Hepatocyte (in vitro differentiated cells): ENCODE measurements at regions not wholly inside any gene's neighbourhood (a gene's known extent, or its start where the extent isn't known, plus 50 kb on each side); places are given as distances from the start of the nearest gene placed in this dataset.

Source experiments
- DNase-seq: peaks from one replicate; pipeline ENCODE4 v3.0.0-alpha.2; 2016; ENCODE audit warnings: low spot score
- H2AFZ ChIP-seq: fragments of 200-600 bp; sonication (generic); 2 replicates; pipeline ENCODE4 v1.6.0; 2016; ENCODE audit warnings: antibody characterized with exemption, mild to moderate bottlenecking
- H3K27ac ChIP-seq: fragments of 200-600 bp; sonication (generic); 2 replicates; pipeline ENCODE4 v1.5.1; 2016; ENCODE audit warnings: mild to moderate bottlenecking
- H3K27me3 ChIP-seq: fragments of 200-600 bp; sonication (generic); 2 replicates; pipeline ENCODE4 v1.6.1; 2016
- H3K36me3 ChIP-seq: fragments of 200-600 bp; sonication (generic); replicated peaks from 2 replicates; pipeline ENCODE4 v1.5.1; 2016; ENCODE audit warnings: low read depth; ENCODE audit not compliant: insufficient read depth
- H3K4me1 ChIP-seq: fragments of 200-600 bp; sonication (generic); 2 replicates; pipeline ENCODE4 v1.5.1; 2016; ENCODE audit warnings: mild to moderate bottlenecking, moderate library complexity; ENCODE audit not compliant: insufficient read depth
- H3K4me2 ChIP-seq: fragments of 200-600 bp; sonication (generic); 2 replicates; pipeline ENCODE4 v1.6.0; 2016
- H3K4me3 ChIP-seq: fragments of 200-600 bp; sonication (generic); 2 replicates; pipeline ENCODE4 v1.5.1; 2016; ENCODE audit warnings: mild to moderate bottlenecking
- H3K79me2 ChIP-seq: fragments of 200-600 bp; sonication (generic); 2 replicates; pipeline ENCODE4 v1.6.0; 2017; ENCODE audit warnings: mild to moderate bottlenecking
- H3K9me2 ChIP-seq: fragments of 200-600 bp; sonication (generic); replicated peaks from 2 replicates; pipeline ENCODE4 v1.6.0; 2017; ENCODE audit warnings: mild to moderate bottlenecking; ENCODE audit not compliant: insufficient read depth
- H3K9me3 ChIP-seq: fragments of 200-600 bp; sonication (generic); 2 replicates; pipeline ENCODE4 v1.5.1; 2016; ENCODE audit warnings: low read depth, mild to moderate bottlenecking
- H4K20me1 ChIP-seq: fragments of 200-600 bp; sonication (generic); 2 replicates; pipeline ENCODE4 v1.6.0; 2016; ENCODE audit warnings: mild to moderate bottlenecking; ENCODE audit not compliant: insufficient read depth, poor library complexity, severe bottlenecking
- CTCF ChIP-seq: fragments of 200-600 bp; sonication (generic); IDR thresholded peaks from 2 replicates; pipeline ENCODE4 v1.5.1; 2016; ENCODE audit warnings: antibody characterized with exemption, mild to moderate bottlenecking; ENCODE audit not compliant: poor library complexity
- EZH2 ChIP-seq: fragments of 200-600 bp; sonication (generic); IDR thresholded peaks from 2 replicates; pipeline ENCODE4 v1.6.1; 2016; ENCODE audit warnings: antibody characterized with exemption, mild to moderate bottlenecking, borderline replicate concordance
- EZH2phosphoT487 ChIP-seq: fragments of 200-600 bp; sonication (generic); IDR thresholded peaks from one replicate; pipeline ENCODE4 v1.6.1; 2018; ENCODE audit warnings: antibody characterized with exemption, mild to moderate bottlenecking, low read depth, moderate library complexity; ENCODE audit not compliant: unreplicated experiment, severe bottlenecking
- WGBS: methylation state at CpG from one replicate; pipeline ENCODE4 v1.1.6; 2016; ENCODE audit warnings: low lambda C conversion rate; ENCODE audit errors: missing lambda C conversion rate; 5-methylcytosine and 5-hydroxymethylcytosine counted together

- Histone ChIP-seq H3K9me2 (no peaks in the 10 kb centered on the region), H3K27ac (no peak overlapping the region), H3K9me3 (no peaks in the 10 kb centered on the region), H2AFZ (no peak overlapping the region), H4K20me1 (no peaks in the 10 kb centered on the region), H3K4me3 (no peak overlapping the region), H3K36me3 (no peaks in the 10 kb centered on the region), H3K4me1 (no peaks in the 10 kb centered on the region), H3K27me3 (no peaks in the 10 kb centered on the region), H3K4me2 (no peak overlapping the region), H3K79me2 (no peaks in the 10 kb centered on the region)
- TF ChIP-seq EZH2phosphoT487 = no peak
- TF ChIP-seq CTCF = no peak
- TF ChIP-seq EZH2 = no peak
- 91% methylated on average over 1 of the region's 1 CpG for WGBS
- no peak for DNase-seq
These were observed 368.2 kb downstream of the GBE1 start for GRCh38 chr3:81393251-81393650.

- Histone ChIP-seq H3K27ac (no peak overlapping the region), H3K4me3 (no peak overlapping the region), H4K20me1 (no peaks in the 10 kb centered on the region), H3K36me3 (no peaks in the 10 kb centered on the region), H3K9me2 (no peaks in the 10 kb centered on the region), H3K9me3 (no peaks in the 10 kb centered on the region), H3K27me3 (no peaks in the 10 kb centered on the region), H2AFZ (no peak overlapping the region), H3K4me2 (no peak overlapping the region), H3K79me2 (no peaks in the 10 kb centered on the region), H3K4me1 (no peaks in the 10 kb centered on the region)
- TF ChIP-seq CTCF = no peak
- no peak for TF ChIP-seq EZH2phosphoT487
- TF ChIP-seq EZH2 = no peak
- no peak for DNase-seq
These were observed 370.6 kb downstream of the GBE1 start for GRCh38 chr3:81390796-81391195.

GRCh38 chr3:81388191-81388590, 373.3 kb downstream of the GBE1 start:
- no peaks in the 10 kb centered on the region for H3K9me2 ChIP-seq
- H3K4me3 ChIP-seq = no peak overlapping the region
- TF ChIP-seq EZH2 (no peak), CTCF (no peak), EZH2phosphoT487 (no peak)
- H3K79me2 ChIP-seq = no peaks in the 10 kb centered on the region
- WGBS = 94% methylated on average over 4 of the region's 4 CpGs
- DNase-seq = no peak
- H3K4me1 ChIP-seq = no peaks in the 10 kb centered on the region
- H3K9me3 ChIP-seq = no peaks in the 10 kb centered on the region
- no peak overlapping the region for H2AFZ ChIP-seq
- H4K20me1 ChIP-seq = no peaks in the 10 kb centered on the region
- H3K36me3 ChIP-seq = no peaks in the 10 kb centered on the region
- H3K27ac ChIP-seq = no peak overlapping the region
- no peaks in the 10 kb centered on the region for H3K27me3 ChIP-seq
- no peak overlapping the region for H3K4me2 ChIP-seq

- Histone ChIP-seq H3K4me1 (no peaks in the 10 kb centered on the region), H3K9me2 (no peaks in the 10 kb centered on the region), H3K27me3 (no peaks in the 10 kb centered on the region), H3K36me3 (no peaks in the 10 kb centered on the region), H3K27ac (no peak overlapping the region), H3K79me2 (no peaks in the 10 kb centered on the region), H2AFZ (no peak overlapping the region), H3K4me3 (no peak overlapping the region), H4K20me1 (no peaks in the 10 kb centered on the region), H3K9me3 (no peaks in the 10 kb centered on the region), H3K4me2 (no peak overlapping the region)
- no peak for TF ChIP-seq EZH2
- TF ChIP-seq CTCF = no peak
- no peak for TF ChIP-seq EZH2phosphoT487
- 94% methylated on average over 1 of the region's 1 CpG for WGBS
- DNase-seq = no peak
These were observed 379.0 kb downstream of the GBE1 start for GRCh38 chr3:81382470-81382869.
